ENCODE measurements at regions not wholly inside any gene's neighbourhood (a gene's known extent, or its start where the extent isn't known, plus 50 kb on each side); places are given as distances from the start of the nearest gene placed in this dataset.

DNA sequence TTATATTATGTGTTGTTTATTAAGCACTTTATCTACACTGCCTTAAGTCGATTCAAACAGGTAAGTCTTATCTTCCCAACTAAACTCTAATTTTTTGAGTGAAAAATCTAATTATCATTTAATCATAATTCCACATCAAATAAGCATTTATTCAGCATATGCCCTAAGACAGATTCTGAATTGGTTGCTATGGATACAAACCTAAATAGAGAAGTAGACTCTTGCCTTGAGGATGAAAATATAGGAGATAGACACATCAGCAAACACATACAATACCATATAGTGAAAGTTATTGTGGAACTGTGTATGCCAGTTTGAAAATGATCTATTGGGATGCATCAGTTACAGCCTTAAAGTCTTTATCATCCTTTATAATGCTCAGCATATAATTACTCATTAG, 1679.9 kb downstream of the SLITRK1 start (continued):
- TF ChIP-seq, protein P1, sequence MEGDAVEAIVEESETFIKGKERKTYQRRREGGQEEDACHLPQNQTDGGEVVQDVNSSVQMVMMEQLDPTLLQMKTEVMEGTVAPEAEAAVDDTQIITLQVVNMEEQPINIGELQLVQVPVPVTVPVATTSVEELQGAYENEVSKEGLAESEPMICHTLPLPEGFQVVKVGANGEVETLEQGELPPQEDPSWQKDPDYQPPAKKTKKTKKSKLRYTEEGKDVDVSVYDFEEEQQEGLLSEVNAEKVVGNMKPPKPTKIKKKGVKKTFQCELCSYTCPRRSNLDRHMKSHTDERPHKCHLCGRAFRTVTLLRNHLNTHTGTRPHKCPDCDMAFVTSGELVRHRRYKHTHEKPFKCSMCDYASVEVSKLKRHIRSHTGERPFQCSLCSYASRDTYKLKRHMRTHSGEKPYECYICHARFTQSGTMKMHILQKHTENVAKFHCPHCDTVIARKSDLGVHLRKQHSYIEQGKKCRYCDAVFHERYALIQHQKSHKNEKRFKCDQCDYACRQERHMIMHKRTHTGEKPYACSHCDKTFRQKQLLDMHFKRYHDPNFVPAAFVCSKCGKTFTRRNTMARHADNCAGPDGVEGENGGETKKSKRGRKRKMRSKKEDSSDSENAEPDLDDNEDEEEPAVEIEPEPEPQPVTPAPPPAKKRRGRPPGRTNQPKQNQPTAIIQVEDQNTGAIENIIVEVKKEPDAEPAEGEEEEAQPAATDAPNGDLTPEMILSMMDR (IDR thresholded peaks at IDR 0.05; ENCODE audit: low read depth, low read length, missing input control), result no peak
- TF ChIP-seq HNF4G (IDR thresholded peaks at IDR 0.05), result no peak
- TF ChIP-seq EGR1 (IDR thresholded peaks at IDR 0.05; ENCODE audit: low read depth in 2 of 2), result no peak

DNA sequence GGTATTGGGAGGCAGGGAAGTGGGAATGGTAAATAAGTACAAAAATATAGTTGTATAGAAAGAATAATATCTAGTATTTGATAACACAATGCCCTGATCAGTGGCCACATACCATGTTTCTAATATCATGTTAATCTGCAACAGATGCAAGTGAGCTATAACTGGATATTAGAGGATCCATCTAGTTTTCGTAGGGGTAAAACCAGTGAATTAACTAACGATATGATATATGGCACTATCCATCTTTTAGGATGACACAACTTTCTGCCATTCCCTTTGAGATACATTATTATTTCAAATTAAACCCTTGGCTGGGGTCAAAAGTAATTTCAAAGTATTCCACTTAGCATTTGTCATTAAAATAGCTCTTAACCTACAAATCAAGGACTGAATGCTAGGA, 1686.2 kb downstream of the SLITRK1 start:
- Histone ChIP-seq H3K4me1 (ENCODE audit: control insufficient read depth in 4 of 4, insufficient read depth in 4 of 4, low read length in 3 of 4) (no peaks in the 10 kb centered on the region), H3K9me3 (ENCODE audit: control insufficient read depth in 4 of 4, low read length in 3 of 4) (no peaks in the 10 kb centered on the region), H3K27ac (ENCODE audit: low read depth in 1 of 2, low read length in 2 of 2) (no peak overlapping the region), H3K4me3 (ENCODE audit: low read depth in 1 of 3, low read length in 3 of 3) (no peak overlapping the region), H3K36me3 (ENCODE audit: control insufficient read depth in 4 of 4, insufficient read depth in 3 of 4, low read depth in 1 of 4, low read length in 3 of 4) (no peaks in the 10 kb centered on the region), H3K27me3 (ENCODE audit: control insufficient read depth in 4 of 4, insufficient read depth in 4 of 4, low read length in 3 of 4) (no peaks in the 10 kb centered on the region), H3K9ac (ENCODE audit: low read depth in 1 of 2, low read length in 2 of 2) (no peak overlapping the region)
- DNase-seq (ENCODE audit: low spot score), result no peak
- TF ChIP-seq TAF1 (conservative IDR thresholded peaks at IDR 0.05) (no peak), FOXA2 (IDR thresholded peaks at IDR 0.05) (no peak), SP1 (IDR thresholded peaks at IDR 0.05) (no peak), RXRA (IDR thresholded peaks at IDR 0.05) (no peak), YY1 (IDR thresholded peaks at IDR 0.05) (no peak), NR2F2 (IDR thresholded peaks at IDR 0.05) (no peak), JUND (IDR thresholded peaks at IDR 0.05) (no peak)
- TF ChIP-seq, protein P2, sequence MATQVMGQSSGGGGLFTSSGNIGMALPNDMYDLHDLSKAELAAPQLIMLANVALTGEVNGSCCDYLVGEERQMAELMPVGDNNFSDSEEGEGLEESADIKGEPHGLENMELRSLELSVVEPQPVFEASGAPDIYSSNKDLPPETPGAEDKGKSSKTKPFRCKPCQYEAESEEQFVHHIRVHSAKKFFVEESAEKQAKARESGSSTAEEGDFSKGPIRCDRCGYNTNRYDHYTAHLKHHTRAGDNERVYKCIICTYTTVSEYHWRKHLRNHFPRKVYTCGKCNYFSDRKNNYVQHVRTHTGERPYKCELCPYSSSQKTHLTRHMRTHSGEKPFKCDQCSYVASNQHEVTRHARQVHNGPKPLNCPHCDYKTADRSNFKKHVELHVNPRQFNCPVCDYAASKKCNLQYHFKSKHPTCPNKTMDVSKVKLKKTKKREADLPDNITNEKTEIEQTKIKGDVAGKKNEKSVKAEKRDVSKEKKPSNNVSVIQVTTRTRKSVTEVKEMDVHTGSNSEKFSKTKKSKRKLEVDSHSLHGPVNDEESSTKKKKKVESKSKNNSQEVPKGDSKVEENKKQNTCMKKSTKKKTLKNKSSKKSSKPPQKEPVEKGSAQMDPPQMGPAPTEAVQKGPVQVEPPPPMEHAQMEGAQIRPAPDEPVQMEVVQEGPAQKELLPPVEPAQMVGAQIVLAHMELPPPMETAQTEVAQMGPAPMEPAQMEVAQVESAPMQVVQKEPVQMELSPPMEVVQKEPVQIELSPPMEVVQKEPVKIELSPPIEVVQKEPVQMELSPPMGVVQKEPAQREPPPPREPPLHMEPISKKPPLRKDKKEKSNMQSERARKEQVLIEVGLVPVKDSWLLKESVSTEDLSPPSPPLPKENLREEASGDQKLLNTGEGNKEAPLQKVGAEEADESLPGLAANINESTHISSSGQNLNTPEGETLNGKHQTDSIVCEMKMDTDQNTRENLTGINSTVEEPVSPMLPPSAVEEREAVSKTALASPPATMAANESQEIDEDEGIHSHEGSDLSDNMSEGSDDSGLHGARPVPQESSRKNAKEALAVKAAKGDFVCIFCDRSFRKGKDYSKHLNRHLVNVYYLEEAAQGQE (IDR thresholded peaks at IDR 0.05), result no peak
- TF ChIP-seq, protein P3, sequence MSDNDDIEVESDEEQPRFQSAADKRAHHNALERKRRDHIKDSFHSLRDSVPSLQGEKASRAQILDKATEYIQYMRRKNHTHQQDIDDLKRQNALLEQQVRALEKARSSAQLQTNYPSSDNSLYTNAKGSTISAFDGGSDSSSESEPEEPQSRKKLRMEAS (IDR thresholded peaks at IDR 0.05), result no peak
- 85% methylated on average over 2 of the region's 2 CpGs for WGBS

DNA sequence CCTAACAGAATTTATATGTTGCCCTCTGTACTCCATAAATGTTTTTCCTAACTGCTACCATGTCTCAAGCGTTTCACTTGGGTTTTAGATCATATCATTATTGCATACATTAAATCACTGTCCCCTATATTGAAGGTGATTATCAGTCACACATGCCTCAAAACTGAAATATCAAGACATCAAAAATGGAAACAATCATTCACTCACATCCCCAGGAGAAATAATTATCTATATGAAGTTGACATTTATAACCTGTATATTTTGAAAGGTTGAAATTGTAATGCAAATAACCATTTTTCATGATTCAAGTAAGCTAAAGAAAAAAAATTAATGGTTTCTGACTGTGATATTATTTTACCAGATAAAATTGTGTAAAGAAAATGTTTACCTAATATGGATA, 1695.0 kb downstream of the SLITRK1 start:
- Histone ChIP-seq H3K9me3 (ENCODE audit: control insufficient read depth in 4 of 4, low read length in 3 of 4) (no peaks in the 10 kb centered on the region), H3K9ac (ENCODE audit: low read depth in 1 of 2, low read length in 2 of 2) (no peak overlapping the region), H3K4me3 (ENCODE audit: low read depth in 1 of 3, low read length in 3 of 3) (no peak overlapping the region), H3K27me3 (ENCODE audit: control insufficient read depth in 4 of 4, insufficient read depth in 4 of 4, low read length in 3 of 4) (no peaks in the 10 kb centered on the region), H3K36me3 (ENCODE audit: control insufficient read depth in 4 of 4, insufficient read depth in 3 of 4, low read depth in 1 of 4, low read length in 3 of 4) (no peaks in the 10 kb centered on the region), H3K27ac (ENCODE audit: low read depth in 1 of 2, low read length in 2 of 2) (no peak overlapping the region), H3K4me1 (ENCODE audit: control insufficient read depth in 4 of 4, insufficient read depth in 4 of 4, low read length in 3 of 4) (no peaks in the 10 kb centered on the region)
- WGBS, result 74% methylated on average over 1 of the region's 1 CpG
- DNase-seq (ENCODE audit: low spot score), result no peak
- no peak for TF ChIP-seq HNF4A (conservative IDR thresholded peaks at IDR 0.05)
- TF ChIP-seq, protein P4, sequence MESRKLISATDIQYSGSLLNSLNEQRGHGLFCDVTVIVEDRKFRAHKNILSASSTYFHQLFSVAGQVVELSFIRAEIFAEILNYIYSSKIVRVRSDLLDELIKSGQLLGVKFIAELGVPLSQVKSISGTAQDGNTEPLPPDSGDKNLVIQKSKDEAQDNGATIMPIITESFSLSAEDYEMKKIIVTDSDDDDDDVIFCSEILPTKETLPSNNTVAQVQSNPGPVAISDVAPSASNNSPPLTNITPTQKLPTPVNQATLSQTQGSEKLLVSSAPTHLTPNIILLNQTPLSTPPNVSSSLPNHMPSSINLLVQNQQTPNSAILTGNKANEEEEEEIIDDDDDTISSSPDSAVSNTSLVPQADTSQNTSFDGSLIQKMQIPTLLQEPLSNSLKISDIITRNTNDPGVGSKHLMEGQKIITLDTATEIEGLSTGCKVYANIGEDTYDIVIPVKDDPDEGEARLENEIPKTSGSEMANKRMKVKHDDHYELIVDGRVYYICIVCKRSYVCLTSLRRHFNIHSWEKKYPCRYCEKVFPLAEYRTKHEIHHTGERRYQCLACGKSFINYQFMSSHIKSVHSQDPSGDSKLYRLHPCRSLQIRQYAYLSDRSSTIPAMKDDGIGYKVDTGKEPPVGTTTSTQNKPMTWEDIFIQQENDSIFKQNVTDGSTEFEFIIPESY (IDR thresholded peaks at IDR 0.05), result no peak
- TF ChIP-seq SP1 (IDR thresholded peaks at IDR 0.05), result no peak
- no peak for TF ChIP-seq FOXA1 (IDR thresholded peaks at IDR 0.05)
- no peak for TF ChIP-seq RAD21 (IDR thresholded peaks at IDR 0.05)
- TF ChIP-seq NR2F2 (IDR thresholded peaks at IDR 0.05), result no peak
- TF ChIP-seq, protein P5, sequence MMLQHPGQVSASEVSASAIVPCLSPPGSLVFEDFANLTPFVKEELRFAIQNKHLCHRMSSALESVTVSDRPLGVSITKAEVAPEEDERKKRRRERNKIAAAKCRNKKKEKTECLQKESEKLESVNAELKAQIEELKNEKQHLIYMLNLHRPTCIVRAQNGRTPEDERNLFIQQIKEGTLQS (IDR thresholded peaks at IDR 0.05), result no peak
- no peak for TF ChIP-seq TAF1 (conservative IDR thresholded peaks at IDR 0.05)
- TF ChIP-seq, protein P2 (IDR thresholded peaks at IDR 0.05), result no peak
- no peak for TF ChIP-seq YY1 (IDR thresholded peaks at IDR 0.05)
- no peak for TF ChIP-seq RXRA (IDR thresholded peaks at IDR 0.05)
- TF ChIP-seq FOXA2 (IDR thresholded peaks at IDR 0.05), result no peak
- no peak for TF ChIP-seq JUND (IDR thresholded peaks at IDR 0.05)
- TF ChIP-seq, protein P1 (IDR thresholded peaks at IDR 0.05; ENCODE audit: low read depth, low read length, missing input control), result no peak
- TF ChIP-seq EGR1 (IDR thresholded peaks at IDR 0.05; ENCODE audit: low read depth in 2 of 2), result no peak
